DOHH2 (cell line): ENCODE measurements at regions not wholly inside any gene's neighbourhood (a gene's known extent, or its start where the extent isn't known, plus 50 kb on each side); places are given as distances from the start of the nearest gene placed in this dataset.

Experiments
- H3F3A ChIP-seq: fragments of 200-600 bp; sonication (generic), shearing (Covaris generic); 2 replicates; pipeline ENCODE4 v1.6.0; 2016; ENCODE audit warnings: antibody characterized with exemption, mild to moderate bottlenecking; ENCODE audit not compliant: control insufficient read depth, insufficient read depth
- H3K27ac ChIP-seq: fragments of 200-600 bp; sonication (generic); 2 replicates; pipeline ENCODE4 v1.5.1; 2014; ENCODE audit warnings: low read depth, mild to moderate bottlenecking, low read length, moderate library complexity
- H3K27me3 ChIP-seq: fragments of 200-600 bp; sonication (generic); 2 replicates; pipeline ENCODE4 v1.6.1; 2014; ENCODE audit warnings: mild to moderate bottlenecking, low read length, mixed read lengths; ENCODE audit not compliant: control insufficient read depth
- H3K36me3 ChIP-seq: fragments of 200-600 bp; sonication (generic); 2 replicates; pipeline ENCODE4 v1.6.1; 2014; ENCODE audit warnings: mild to moderate bottlenecking, low read length, moderate library complexity, mixed read lengths; ENCODE audit not compliant: control insufficient read depth
- H3K4me1 ChIP-seq: fragments of 200-600 bp; sonication (generic); 2 replicates; pipeline ENCODE4 v1.6.1; 2014; ENCODE audit warnings: mild to moderate bottlenecking, low read length, mixed read lengths; ENCODE audit not compliant: control insufficient read depth
- H3K4me2 ChIP-seq: fragments of 200-600 bp; sonication (generic); 2 replicates; pipeline ENCODE4 v1.6.0; 2014; ENCODE audit warnings: mild to moderate bottlenecking, low read length, moderate library complexity
- H3K4me3 ChIP-seq: fragments of 200-600 bp; sonication (generic); 2 replicates; pipeline ENCODE4 v1.5.1; 2014; ENCODE audit warnings: mild to moderate bottlenecking, low read length, mixed read lengths
- H3K79me2 ChIP-seq: fragments of 200-600 bp; sonication (generic); 2 replicates; pipeline ENCODE4 v1.6.1; 2014; ENCODE audit warnings: mild to moderate bottlenecking, low read length, mixed read lengths; ENCODE audit not compliant: control insufficient read depth
- H3K9me2 ChIP-seq: fragments of 200-600 bp; sonication (generic); replicated peaks from 2 replicates; pipeline ENCODE4 v1.6.1; 2014; ENCODE audit warnings: mild to moderate bottlenecking, low read length, mixed read lengths; ENCODE audit not compliant: control insufficient read depth
- H3K9me3 ChIP-seq: fragments of 200-600 bp; sonication (generic); 2 replicates; pipeline ENCODE4 v1.6.1; 2014; ENCODE audit warnings: antibody characterized with exemption, low read length, mixed read lengths; ENCODE audit not compliant: control insufficient read depth, insufficient read depth
- H4K20me1 ChIP-seq: fragments of 200-600 bp; sonication (generic); 2 replicates; pipeline ENCODE4 v1.6.0; 2014; ENCODE audit warnings: low read depth, mild to moderate bottlenecking, antibody characterized with exemption, low read length, moderate library complexity; ENCODE audit not compliant: control insufficient read depth, insufficient read depth
- EZH2phosphoT487 ChIP-seq: fragments of 200-600 bp; sonication (generic); IDR thresholded peaks from 2 replicates; pipeline ENCODE4 v1.6.1; 2017; ENCODE audit warnings: borderline replicate concordance, mild to moderate bottlenecking, antibody characterized with exemption, low read length, moderate library complexity, mixed read lengths
- TF ChIP-seq, protein P1 (sequence below): fragments of 200-600 bp; sonication (generic); IDR thresholded peaks from one replicate; pipeline ENCODE4 v1.5.1; 2014; ENCODE audit warnings: antibody characterized with exemption, mild to moderate bottlenecking, low read depth, low read length; ENCODE audit not compliant: poor library complexity, severe bottlenecking

DNA sequence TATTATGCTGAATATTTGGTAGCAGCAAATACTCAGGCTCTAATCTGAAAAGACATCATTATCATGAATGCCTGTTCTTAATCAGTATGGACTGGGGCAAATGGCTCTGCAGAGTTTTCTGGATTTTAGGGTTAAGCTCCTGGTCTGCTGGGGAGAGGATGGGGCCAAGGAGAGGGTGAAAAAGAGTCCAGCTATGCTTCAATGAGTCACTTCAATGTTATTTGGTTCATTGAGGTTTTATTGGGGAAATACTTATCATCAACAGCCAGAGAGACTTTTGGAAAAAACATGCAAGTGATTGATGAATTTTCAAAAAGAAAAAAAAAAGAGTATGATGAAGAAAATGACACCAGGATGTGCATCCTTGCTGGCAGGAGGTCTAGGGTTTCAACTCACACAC, 278.3 kb downstream of the UQCRFS1 start:
- H3K36me3 ChIP-seq, result no peaks in the 10 kb centered on the region
- no peaks in the 10 kb centered on the region for H3K79me2 ChIP-seq
- no peaks in the 10 kb centered on the region for H3F3A ChIP-seq
- H3K27me3 ChIP-seq, result no peaks in the 10 kb centered on the region
- no peaks in the 10 kb centered on the region for H3K9me3 ChIP-seq
- no peaks in the 10 kb centered on the region for H4K20me1 ChIP-seq
- H3K4me2 ChIP-seq, result no peak overlapping the region
- H3K9me2 ChIP-seq, result no peaks in the 10 kb centered on the region
- H3K27ac ChIP-seq, result no peak overlapping the region
- TF ChIP-seq, protein P1, sequence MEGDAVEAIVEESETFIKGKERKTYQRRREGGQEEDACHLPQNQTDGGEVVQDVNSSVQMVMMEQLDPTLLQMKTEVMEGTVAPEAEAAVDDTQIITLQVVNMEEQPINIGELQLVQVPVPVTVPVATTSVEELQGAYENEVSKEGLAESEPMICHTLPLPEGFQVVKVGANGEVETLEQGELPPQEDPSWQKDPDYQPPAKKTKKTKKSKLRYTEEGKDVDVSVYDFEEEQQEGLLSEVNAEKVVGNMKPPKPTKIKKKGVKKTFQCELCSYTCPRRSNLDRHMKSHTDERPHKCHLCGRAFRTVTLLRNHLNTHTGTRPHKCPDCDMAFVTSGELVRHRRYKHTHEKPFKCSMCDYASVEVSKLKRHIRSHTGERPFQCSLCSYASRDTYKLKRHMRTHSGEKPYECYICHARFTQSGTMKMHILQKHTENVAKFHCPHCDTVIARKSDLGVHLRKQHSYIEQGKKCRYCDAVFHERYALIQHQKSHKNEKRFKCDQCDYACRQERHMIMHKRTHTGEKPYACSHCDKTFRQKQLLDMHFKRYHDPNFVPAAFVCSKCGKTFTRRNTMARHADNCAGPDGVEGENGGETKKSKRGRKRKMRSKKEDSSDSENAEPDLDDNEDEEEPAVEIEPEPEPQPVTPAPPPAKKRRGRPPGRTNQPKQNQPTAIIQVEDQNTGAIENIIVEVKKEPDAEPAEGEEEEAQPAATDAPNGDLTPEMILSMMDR, result no peak
- TF ChIP-seq EZH2phosphoT487, result no peak
- no peaks in the 10 kb centered on the region for H3K4me1 ChIP-seq
- no peak overlapping the region for H3K4me3 ChIP-seq

DNA sequence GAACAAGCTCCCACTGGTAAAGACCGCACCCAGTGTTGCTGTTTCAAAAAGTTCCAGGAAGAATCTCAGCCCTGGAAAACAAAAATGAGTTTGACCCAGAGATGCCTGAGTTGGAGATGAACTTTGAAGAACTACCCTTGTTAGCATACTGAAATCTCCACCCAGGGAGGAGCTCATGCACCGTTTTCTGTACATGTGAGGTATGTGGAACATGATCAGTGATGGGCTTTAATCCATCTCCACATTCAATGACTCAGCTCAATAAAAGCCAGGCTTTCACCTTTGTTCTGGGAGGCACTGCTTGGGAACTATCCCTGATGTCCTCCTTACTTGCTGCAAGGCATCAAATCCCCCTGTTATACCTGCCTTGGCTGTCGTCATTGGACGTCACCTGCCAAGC, 279.9 kb downstream of the UQCRFS1 start:
- Histone ChIP-seq H3K4me3 (no peak overlapping the region), H3K27ac (no peak overlapping the region), H3K4me2 (no peak overlapping the region), H3K9me2 (no peaks in the 10 kb centered on the region), H3K79me2 (no peaks in the 10 kb centered on the region), H3K36me3 (no peaks in the 10 kb centered on the region), H3F3A (no peaks in the 10 kb centered on the region), H3K9me3 (no peaks in the 10 kb centered on the region), H3K27me3 (no peaks in the 10 kb centered on the region), H4K20me1 (no peaks in the 10 kb centered on the region), H3K4me1 (no peaks in the 10 kb centered on the region)
- TF ChIP-seq EZH2phosphoT487, result no peak

DNA sequence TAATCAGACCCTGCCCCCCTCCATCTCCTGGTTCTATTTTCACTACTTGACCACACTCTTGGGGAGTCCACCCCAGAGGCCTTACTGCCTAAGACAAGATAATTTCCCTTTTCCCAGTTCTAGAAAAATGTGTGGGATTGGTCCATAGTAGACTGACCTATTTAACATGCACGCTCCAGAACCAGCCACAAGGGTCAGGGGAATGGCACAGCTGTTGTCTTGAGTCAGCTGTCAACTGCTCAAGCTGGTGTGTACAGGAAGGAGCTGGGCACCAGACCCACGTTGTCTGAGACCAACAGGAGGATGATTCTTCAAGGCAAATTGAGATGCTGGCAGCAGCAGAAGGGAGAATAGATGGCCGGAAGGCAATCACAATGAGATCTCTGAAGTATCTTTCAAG, 280.5 kb downstream of the UQCRFS1 start:
- TF ChIP-seq EZH2phosphoT487, result no peak
- TF ChIP-seq, protein P1, result no peak
- Histone ChIP-seq H3K79me2 (no peaks in the 10 kb centered on the region), H4K20me1 (no peaks in the 10 kb centered on the region), H3K4me3 (no peak overlapping the region), H3K9me2 (no peaks in the 10 kb centered on the region), H3K9me3 (no peaks in the 10 kb centered on the region), H3K4me1 (no peaks in the 10 kb centered on the region), H3K27me3 (no peaks in the 10 kb centered on the region), H3K4me2 (no peak overlapping the region), H3K27ac (no peak overlapping the region), H3K36me3 (no peaks in the 10 kb centered on the region), H3F3A (no peaks in the 10 kb centered on the region)

DNA sequence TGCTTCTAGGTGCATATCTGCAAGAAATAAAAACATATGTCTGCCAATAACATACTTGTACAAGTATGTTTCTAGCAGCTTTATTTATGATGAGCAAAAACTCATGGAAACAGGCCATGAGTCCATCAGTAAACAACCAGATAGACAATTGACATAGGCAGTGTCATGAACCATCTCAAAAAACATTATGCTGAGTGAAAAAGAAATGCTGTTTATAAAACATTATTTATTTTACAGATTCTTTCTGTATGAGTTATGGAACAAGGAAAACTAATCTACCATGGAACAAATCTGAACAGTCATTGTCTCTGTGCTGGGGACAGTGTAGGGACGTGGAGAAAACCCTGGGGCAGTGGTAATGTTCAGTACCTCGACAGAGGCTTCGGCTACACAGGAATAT, 283.9 kb downstream of the UQCRFS1 start:
- Histone ChIP-seq H3K4me3 (no peak overlapping the region), H3K27me3 (no peaks in the 10 kb centered on the region), H3F3A (no peaks in the 10 kb centered on the region), H3K36me3 (no peaks in the 10 kb centered on the region), H3K4me1 (no peaks in the 10 kb centered on the region), H3K79me2 (no peaks in the 10 kb centered on the region), H3K27ac (no peak overlapping the region), H4K20me1 (no peaks in the 10 kb centered on the region), H3K4me2 (no peak overlapping the region), H3K9me3 (no peaks in the 10 kb centered on the region), H3K9me2 (no peaks in the 10 kb centered on the region)
- TF ChIP-seq, protein P1, result no peak
